ENCODE measurements at regions not wholly inside any gene's neighbourhood (a gene's known extent, or its start where the extent isn't known, plus 50 kb on each side); places are given as distances from the start of the nearest gene placed in this dataset.

- Histone ChIP-seq H3K4me1 (peaks cover 0 to 9% (median 0%) of the 10 kb centered on the region in 6 donors), H3K36me3 (no peaks in the 10 kb centered on the region), H3K27ac (no peak overlapping the region), H3K9me3 (no peaks in the 10 kb centered on the region), H3K27me3 (replicated peaks in 1 of 7) (no peaks in the 10 kb centered on the region), H3K4me3 (no peak overlapping the region)
- TF ChIP-seq POLR2A (IDR thresholded peaks at IDR 0.05) (no peak), CTCF (IDR thresholded peaks at IDR 0.05 in 8 of 11, conservative IDR thresholded peaks at IDR 0.05 in 3 of 11) (no peak), POLR2AphosphoS5 (IDR thresholded peaks at IDR 0.05) (no peak)
- WGBS, 5 donors, result 34 to 44% (median 37%) methylated on average over 3 of the region's 3 CpGs
- intact Hi-C loops (cut with DNase I; ENCODE audit: low total_unique reads), result no loop called here
- no peak for DNase-seq
These were observed 251.4 kb downstream of the CETN3 start for GRCh38 chr5:90158131-90158530.

DNA sequence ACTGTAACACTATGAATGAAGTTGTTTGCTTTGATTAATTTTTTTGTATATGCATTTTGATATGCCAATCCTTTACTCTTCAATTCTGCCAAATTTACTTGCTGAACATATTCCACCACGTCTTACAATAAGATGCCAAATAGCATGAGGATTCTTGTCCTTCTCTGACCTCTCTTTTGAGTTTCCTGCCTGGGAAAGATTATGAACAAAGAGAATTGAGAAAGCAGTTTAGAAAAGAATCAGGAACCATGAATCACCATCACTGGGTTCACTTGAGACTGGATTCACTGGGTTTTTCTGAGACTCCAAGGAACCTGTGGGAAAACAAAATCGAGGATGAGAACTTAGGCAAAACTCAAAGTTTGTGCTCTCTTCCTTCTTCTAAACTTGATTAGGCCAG, 256.5 kb downstream of the CETN3 start:
- H3K9me3 ChIP-seq, result peaks cover 0 to 8% (median 0%) of the 10 kb centered on the region in 8 donors
- H3K4me3 ChIP-seq, result no peak overlapping the region
- DNase-seq, result no peak
- TF ChIP-seq POLR2AphosphoS5 (IDR thresholded peaks at IDR 0.05) (no peak), POLR2A (IDR thresholded peaks at IDR 0.05) (no peak), CTCF (IDR thresholded peaks at IDR 0.05 in 8 of 11, conservative IDR thresholded peaks at IDR 0.05 in 3 of 11) (no peak)
- H3K27me3 ChIP-seq (replicated peaks in 1 of 7), result no peaks in the 10 kb centered on the region
- H3K27ac ChIP-seq, result no peak overlapping the region
- WGBS, 5 donors, result 64 to 77% (median 74%) methylated on average over 2 of the region's 2 CpGs
- no peaks in the 10 kb centered on the region for H3K36me3 ChIP-seq
- H3K4me1 ChIP-seq, result no peaks in the 10 kb centered on the region
- intact Hi-C loops (cut with DNase I; ENCODE audit: low total_unique reads), result no loop called here

- Histone ChIP-seq H3K27ac (no peak overlapping the region), H3K9me3 (peaks cover 0 to 9% (median 0%) of the 10 kb centered on the region in 8 donors), H3K4me1 (no peaks in the 10 kb centered on the region), H3K36me3 (no peaks in the 10 kb centered on the region), H3K4me3 (no peak overlapping the region), H3K27me3 (replicated peaks in 1 of 7) (no peaks in the 10 kb centered on the region)
- intact Hi-C loops (cut with DNase I; ENCODE audit: low total_unique reads), result no loop called here
- TF ChIP-seq CTCF (IDR thresholded peaks at IDR 0.05 in 8 of 11, conservative IDR thresholded peaks at IDR 0.05 in 3 of 11), result no peak
- TF ChIP-seq POLR2AphosphoS5 (IDR thresholded peaks at IDR 0.05), result no peak
- no peak for TF ChIP-seq POLR2A (IDR thresholded peaks at IDR 0.05)
- WGBS, 5 donors, result 86 to 94% (median 88%) methylated on average over 6 of the region's 6 CpGs
- no peak for DNase-seq
These were observed 264.8 kb downstream of the CETN3 start for GRCh38 chr5:90144625-90145327.

GRCh38 chr5:90142541-90142940, 267.0 kb downstream of the CETN3 start:
- Histone ChIP-seq H3K27ac (no peak overlapping the region), H3K9me3 (peaks cover 0 to 4% (median 0%) of the 10 kb centered on the region in 8 donors), H3K36me3 (no peaks in the 10 kb centered on the region), H3K27me3 (replicated peaks in 1 of 7) (no peaks in the 10 kb centered on the region), H3K4me1 (no peaks in the 10 kb centered on the region), H3K4me3 (no peak overlapping the region)
- 29 to 55% (median 48%) methylated on average over 1 of the region's 1 CpG for WGBS, 5 donors
- intact Hi-C loops (cut with DNase I; ENCODE audit: low total_unique reads), result no loop called here
- DNase-seq, result no peak
- TF ChIP-seq CTCF (IDR thresholded peaks at IDR 0.05 in 8 of 11, conservative IDR thresholded peaks at IDR 0.05 in 3 of 11), result no peak
- no peak for TF ChIP-seq POLR2A (IDR thresholded peaks at IDR 0.05)
- no peak for TF ChIP-seq POLR2AphosphoS5 (IDR thresholded peaks at IDR 0.05)

Data from spleen (tissue), 11 donors.